Tibial nerve (tissue), 4 donors: ENCODE measurements at regions not wholly inside any gene's neighbourhood (a gene's known extent, or its start where the extent isn't known, plus 50 kb on each side); places are given as distances from the start of the nearest gene placed in this dataset.

Experiments
- DNase-seq, 2 donors: peaks; one replicate each; pipeline ENCODE4 v3.0.0-alpha.2; 2019; ENCODE audit warnings: low spot score in 2 of 2
- H3K27ac ChIP-seq, 4 donors: fragments of 200-600 bp; sonication (generic) in 3 of 4; one replicate each; pipeline ENCODE4 v1.5.1; 2017 to 2019; ENCODE audit warnings: mild to moderate bottlenecking in 1 of 4
- H3K27me3 ChIP-seq, 2 donors: fragments of 200-600 bp; sonication (generic) in 1 of 2; one replicate each; pipeline versions ENCODE4 v1.5.1 to v1.6.0; 2017 to 2019
- H3K36me3 ChIP-seq, 3 donors: fragments of 200-600 bp; sonication (generic); one replicate each; pipeline ENCODE4 v1.5.1; 2018 to 2019
- H3K4me1 ChIP-seq, 4 donors: fragments of 200-600 bp; sonication (generic) in 3 of 4; one replicate each; pipeline ENCODE4 v1.5.1; 2017 to 2019
- H3K4me3 ChIP-seq, 4 donors: fragments of 200-600 bp; sonication (generic) in 3 of 4; one replicate each; pipeline ENCODE4 v1.5.1; 2017 to 2019; ENCODE audit warnings: mild to moderate bottlenecking in 1 of 4, moderate library complexity in 1 of 4
- H3K9me3 ChIP-seq, 4 donors: fragments of 200-600 bp; sonication (generic) in 3 of 4; one replicate each; pipeline ENCODE4 v1.5.1; 2017 to 2019
- CTCF ChIP-seq, 5 experiments: fragments of 200-600 bp in 3 of 5; fragments of 450-650 bp in 2 of 5; sonication (generic) in 3 of 5; IDR thresholded peaks; one replicate each; pipeline ENCODE4 v1.5.1; 2016 to 2019; ENCODE audit warnings: antibody characterized with exemption in 5 of 5, mild to moderate bottlenecking in 3 of 5, moderate library complexity in 2 of 5
- EP300 ChIP-seq, 2 donors: sonication (generic); formaldehyde crosslinking; IDR thresholded peaks; one replicate each; pipeline ENCODE4 v1.6.1; 2017; ENCODE audit warnings: antibody characterized with exemption in 2 of 2, mild to moderate bottlenecking in 1 of 2
- POLR2A ChIP-seq, 2 donors: fragments of 450-650 bp; IDR thresholded peaks; one replicate each; pipeline ENCODE4 v1.6.1; 2017; ENCODE audit warnings: antibody characterized with exemption in 2 of 2, mild to moderate bottlenecking in 2 of 2, moderate library complexity in 2 of 2
- WGBS, 2 donors: methylation state at CpG; one replicate each; pipeline ENCODE4 v1.1.5; 2018; 5-methylcytosine and 5-hydroxymethylcytosine counted together

GRCh38 chr1:25100151-25100833, 132.0 kb downstream of the SYF2 start:
- peaks cover 0 to 6% of the 10 kb centered on the region in 2 donors for H3K27me3 ChIP-seq

GRCh38 chr1:25099343-25099951, 132.9 kb downstream of the SYF2 start:
- peaks cover 0 to 5% (median 0%) of the 10 kb centered on the region in 4 donors for H3K9me3 ChIP-seq
- no peak overlapping the region for H3K27ac ChIP-seq
- H3K27me3 ChIP-seq = peaks cover 0 to 6% of the 10 kb centered on the region in 2 donors
- no peak for TF ChIP-seq EP300 (IDR thresholded peaks at IDR 0.05)
- TF ChIP-seq CTCF (IDR thresholded peaks at IDR 0.05) = no peak
- no peak for TF ChIP-seq POLR2A (IDR thresholded peaks at IDR 0.05)
- no peak for DNase-seq
- H3K36me3 ChIP-seq = no peaks in the 10 kb centered on the region
- no peak overlapping the region for H3K4me3 ChIP-seq
- WGBS, 2 donors = 22 to 23% methylated on average over 11 of the region's 11 CpGs
- H3K4me1 ChIP-seq = no peaks in the 10 kb centered on the region

More at GRCh38 chr1:25100151-25100833, 132.0 kb downstream of the SYF2 start:
- no peak overlapping the region for H3K4me3 ChIP-seq
- H3K27ac ChIP-seq = no peak overlapping the region
- H3K36me3 ChIP-seq = no peaks in the 10 kb centered on the region
- 75 to 82% methylated on average over 9 of the region's 9 CpGs for WGBS, 2 donors
- DNase-seq = no peak
- no peak for TF ChIP-seq POLR2A (IDR thresholded peaks at IDR 0.05)
- no peak for TF ChIP-seq EP300 (IDR thresholded peaks at IDR 0.05)
- TF ChIP-seq CTCF (IDR thresholded peaks at IDR 0.05) = no peak
- peaks cover 0 to 5% (median 0%) of the 10 kb centered on the region in 4 donors for H3K9me3 ChIP-seq
- no peaks in the 10 kb centered on the region for H3K4me1 ChIP-seq

GRCh38 chr1:25098717-25099116, 133.6 kb downstream of the SYF2 start:
- 50 to 57% methylated on average over 4 of the region's 4 CpGs for WGBS, 2 donors
- Histone ChIP-seq H3K27me3 (peaks cover 0 to 6% of the 10 kb centered on the region in 2 donors), H3K4me3 (no peak overlapping the region), H3K36me3 (no peaks in the 10 kb centered on the region), H3K9me3 (peaks cover 0 to 8% (median 0%) of the 10 kb centered on the region in 4 donors), H3K4me1 (no peaks in the 10 kb centered on the region), H3K27ac (no peak overlapping the region)
- TF ChIP-seq POLR2A (IDR thresholded peaks at IDR 0.05) (no peak), CTCF (IDR thresholded peaks at IDR 0.05) (no peak), EP300 (IDR thresholded peaks at IDR 0.05) (no peak)
- no peak for DNase-seq

- Histone ChIP-seq H3K4me3 (no peak overlapping the region), H3K36me3 (no peaks in the 10 kb centered on the region), H3K4me1 (no peaks in the 10 kb centered on the region), H3K27ac (no peak overlapping the region), H3K27me3 (no peaks in the 10 kb centered on the region), H3K9me3 (peaks cover 0 to 8% (median 0%) of the 10 kb centered on the region in 4 donors)
- WGBS, 2 donors = 77 to 86% methylated on average over 8 of the region's 8 CpGs
- DNase-seq = no peak
- TF ChIP-seq CTCF (IDR thresholded peaks at IDR 0.05) (no peak), POLR2A (IDR thresholded peaks at IDR 0.05) (no peak), EP300 (IDR thresholded peaks at IDR 0.05) (no peak)
These were observed 135.8 kb downstream of the SYF2 start for GRCh38 chr1:25096307-25097150.
